Esophagus muscularis mucosa (tissue), 4 donors: ENCODE measurements at regions not wholly inside any gene's neighbourhood (a gene's known extent, or its start where the extent isn't known, plus 50 kb on each side); places are given as distances from the start of the nearest gene placed in this dataset.
"Not testable (repeated sequence)": the region's sequence is repeated elsewhere in the genome, so short reads cannot be mapped to it uniquely, and the experiment has no call there.

Experiments used
- DNase-seq: peaks from one replicate; pipeline ENCODE4 v3.0.0-alpha.2; 2017; ENCODE audit errors: extremely low spot score
- H3K27ac ChIP-seq, 4 donors: fragments of 200-600 bp; sonication (generic); replicated peaks in 1 of 4; 1 replicate in 3 of 4; 2 replicates in 1 of 4; pipeline ENCODE4 v1.5.1; 2016 to 2019; ENCODE audit warnings: mild to moderate bottlenecking in 1 of 4
- H3K27me3 ChIP-seq, 4 donors: fragments of 200-600 bp; sonication (generic); one replicate each; pipeline versions ENCODE4 v1.5.1 to v1.6.0; 2016 to 2019
- H3K36me3 ChIP-seq, 4 donors: fragments of 200-600 bp; sonication (generic); one replicate each; pipeline ENCODE4 v1.5.1; 2016 to 2019
- H3K4me1 ChIP-seq, 4 donors: fragments of 200-600 bp; sonication (generic); one replicate each; pipeline ENCODE4 v1.5.1; 2016 to 2019
- H3K4me3 ChIP-seq, 4 donors: fragments of 200-600 bp; sonication (generic); 1 replicate in 2 of 4; 2 replicates in 2 of 4; pipeline ENCODE4 v1.5.1; 2016 to 2019; ENCODE audit warnings: mild to moderate bottlenecking in 4 of 4, moderate library complexity in 1 of 4
- H3K9me3 ChIP-seq, 4 donors: fragments of 200-600 bp; sonication (generic); 1 replicate in 3 of 4; 2 replicates in 1 of 4; pipeline ENCODE4 v1.5.1; 2016 to 2019
- CTCF ChIP-seq, 3 experiments: fragments of 200-600 bp in 2 of 3; fragments of 450-650 bp in 1 of 3; sonication (generic) in 2 of 3; IDR thresholded peaks; one replicate each; pipeline ENCODE4 v1.5.1; 2017 to 2019; ENCODE audit warnings: antibody characterized with exemption in 3 of 3, mild to moderate bottlenecking in 2 of 3, moderate library complexity in 1 of 3
- EP300 ChIP-seq: sonication (generic); formaldehyde crosslinking; IDR thresholded peaks from one replicate; pipeline ENCODE4 v1.6.1; 2017; ENCODE audit warnings: antibody characterized with exemption
- POLR2A ChIP-seq: fragments of 450-650 bp; IDR thresholded peaks from one replicate; pipeline ENCODE4 v1.6.1; 2017; ENCODE audit warnings: antibody characterized with exemption, moderate library complexity, mild to moderate bottlenecking, low read depth
- POLR2AphosphoS5 ChIP-seq, 2 donors: sonication (generic); formaldehyde crosslinking; IDR thresholded peaks; one replicate each; pipeline ENCODE4 v1.6.1; 2017; ENCODE audit warnings: antibody characterized with exemption in 2 of 2
- WGBS: methylation state at CpG from one replicate; pipeline ENCODE4 v1.1.5; 2018; 5-methylcytosine and 5-hydroxymethylcytosine counted together
- intact Hi-C: fragments of 100-400 bp; cut with DNase I; formaldehyde crosslinking; loops from one replicate; pipeline ENCODE4 v1.15.1; 2023

GRCh38 chr10:57894361-57894760 is 373.3 kb downstream of the IPMK start:
- H3K27ac ChIP-seq: no peak overlapping the region
- no peak for TF ChIP-seq POLR2A
- no peak for TF ChIP-seq CTCF (IDR thresholded peaks at IDR 0.05)
- TF ChIP-seq EP300: no peak
- no peak for TF ChIP-seq POLR2AphosphoS5 (IDR thresholded peaks at IDR 0.05)
- intact Hi-C loops: no loop called here

GRCh38 chr10:57891201-57892006 is 376.3 kb downstream of the IPMK start:
- no peaks in the 10 kb centered on the region for H3K9me3 ChIP-seq
- DNase-seq: no peak
- H3K4me1 ChIP-seq: no peaks in the 10 kb centered on the region
- WGBS: 74% methylated on average over 7 of the region's 7 CpGs
- no peak overlapping the region for H3K27ac ChIP-seq
- no peaks in the 10 kb centered on the region for H3K27me3 ChIP-seq
- no peak overlapping the region for H3K4me3 ChIP-seq
- TF ChIP-seq EP300: no peak
- no peak for TF ChIP-seq POLR2AphosphoS5 (IDR thresholded peaks at IDR 0.05)
- no peak for TF ChIP-seq CTCF (IDR thresholded peaks at IDR 0.05)
- TF ChIP-seq POLR2A: no peak
- no peaks in the 10 kb centered on the region for H3K36me3 ChIP-seq
- intact Hi-C loops: no loop called here

More at GRCh38 chr10:57894361-57894760, 373.3 kb downstream of the IPMK start:
- no peak for DNase-seq
- H3K4me3 ChIP-seq: no peak overlapping the region
- no peaks in the 10 kb centered on the region for H3K4me1 ChIP-seq
- H3K27me3 ChIP-seq: no peaks in the 10 kb centered on the region
- no peaks in the 10 kb centered on the region for H3K36me3 ChIP-seq
- H3K9me3 ChIP-seq: no peaks in the 10 kb centered on the region

GRCh38 chr10:57890691-57891090 is 377.0 kb downstream of the IPMK start:
- no peaks in the 10 kb centered on the region for H3K9me3 ChIP-seq
- intact Hi-C loops: no loop called here
- no peak for DNase-seq
- no peaks in the 10 kb centered on the region for H3K27me3 ChIP-seq
- 89% methylated on average over 5 of the region's 5 CpGs for WGBS
- no peaks in the 10 kb centered on the region for H3K36me3 ChIP-seq
- no peaks in the 10 kb centered on the region for H3K4me1 ChIP-seq
- H3K27ac ChIP-seq: no peak overlapping the region
- no peak overlapping the region for H3K4me3 ChIP-seq
- TF ChIP-seq CTCF (IDR thresholded peaks at IDR 0.05): no peak
- TF ChIP-seq POLR2AphosphoS5 (IDR thresholded peaks at IDR 0.05): no peak
- TF ChIP-seq EP300: no peak
- no peak for TF ChIP-seq POLR2A

GRCh38 chr10:57885618-57885968 is 382.1 kb downstream of the IPMK start:
- H3K9me3 ChIP-seq, H3K4me1 ChIP-seq, H3K36me3 ChIP-seq, H3K4me3 ChIP-seq, DNase-seq, H3K27me3 ChIP-seq, intact Hi-C loops, H3K27ac ChIP-seq: not testable (repeated sequence)
- 60% methylated on average over 5 of the region's 5 CpGs for WGBS

GRCh38 chr10:57884965-57885617 is 382.6 kb downstream of the IPMK start:
- no peaks in the 10 kb centered on the region for H3K27me3 ChIP-seq
- no peak for DNase-seq
- H3K27ac ChIP-seq: no peak overlapping the region
- no peaks in the 10 kb centered on the region for H3K9me3 ChIP-seq
- TF ChIP-seq EP300 (no peak), POLR2AphosphoS5 (IDR thresholded peaks at IDR 0.05) (no peak), CTCF (IDR thresholded peaks at IDR 0.05) (no peak), POLR2A (no peak)
- intact Hi-C loops: no loop called here
- H3K36me3 ChIP-seq: no peaks in the 10 kb centered on the region
- no peaks in the 10 kb centered on the region for H3K4me1 ChIP-seq
- H3K4me3 ChIP-seq: no peak overlapping the region
- WGBS: 70% methylated on average over 2 of the region's 2 CpGs
